Mucosa of descending colon (tissue), 3 donors: ENCODE measurements at regions not wholly inside any gene's neighbourhood (a gene's known extent, or its start where the extent isn't known, plus 50 kb on each side); places are given as distances from the start of the nearest gene placed in this dataset.
"Not testable (repeated sequence)": the region's sequence is repeated elsewhere in the genome, so short reads cannot be mapped to it uniquely, and the experiment has no call there.

ENCODE experiments used
- ATAC-seq: fragments of 200-7000 bp; cut with Tn5 transposase; one replicate; pipeline ENCODE4 v1.9.1; 2020; ENCODE audit warnings: mild to moderate bottlenecking, moderate library complexity
- DNase-seq, 3 donors: peaks; one replicate each; pipeline ENCODE4 v3.0.0-alpha.2; 2020
- H3K36me3 ChIP-seq: fragments of 200-600 bp; one replicate; pipeline ENCODE4 v1.8.0; 2021; ENCODE audit warnings: low read depth, mild to moderate bottlenecking
- H3K4me1 ChIP-seq: fragments of 200-600 bp; one replicate; pipeline ENCODE4 v1.8.0; 2021; ENCODE audit warnings: low read depth, mild to moderate bottlenecking
- H3K4me3 ChIP-seq: fragments of 200-600 bp; one replicate; pipeline ENCODE4 v1.8.0; 2021; ENCODE audit warnings: mild to moderate bottlenecking
- H3K9me3 ChIP-seq: fragments of 200-600 bp; one replicate; pipeline ENCODE4 v1.8.0; 2021; ENCODE audit warnings: mild to moderate bottlenecking
- intact Hi-C, 2 donors: fragments of 100-400 bp; cut with DNase I in 1 of 2; cut with micrococcal nuclease in 1 of 2; formaldehyde crosslinking; loops; one replicate each; pipeline versions ENCODE4 v1.11.0 to v1.11.1; 2022; cut with DNase I, micrococcal nuclease
- TF ChIP-seq, protein P1 (sequence below): fragments of 200-600 bp; IDR thresholded peaks from one replicate; pipeline ENCODE4 v1.8.0; 2022; ENCODE audit warnings: antibody characterized with exemption, mild to moderate bottlenecking
- donor health status: DM: no; HTN: no; CAD: no; lungs with moderate emphysema.
- donor health status: DM: no; HTN: no; CAD: no.
- donor health status: DM: no; HTN: yes; CAD: no.

DNA sequence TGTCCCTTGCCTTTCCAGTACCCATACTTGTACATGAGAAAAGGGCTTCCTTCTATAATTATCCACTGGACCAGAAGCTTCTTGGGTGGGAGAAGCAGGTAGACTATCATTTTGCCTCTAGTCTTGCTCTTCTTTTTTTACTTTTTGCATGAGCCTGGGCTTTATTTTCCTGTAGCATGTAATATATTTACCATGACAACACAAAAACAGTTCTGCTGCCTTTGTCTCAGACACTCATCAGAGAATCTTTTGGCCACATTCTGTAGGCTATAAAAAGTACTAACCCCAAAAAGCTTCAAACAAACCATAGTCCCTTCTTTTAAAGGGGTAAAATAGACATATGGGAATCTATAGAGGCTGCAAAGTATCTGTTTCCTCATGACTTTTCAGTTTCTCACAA, 339.2 kb upstream of the PIK3R1 start:
- Histone ChIP-seq H3K4me3 (no peak overlapping the region), H3K36me3 (no peaks in the 10 kb centered on the region), H3K9me3 (no peaks in the 10 kb centered on the region), H3K4me1 (peaks cover 12% of the 10 kb centered on the region)
- TF ChIP-seq, protein P1, sequence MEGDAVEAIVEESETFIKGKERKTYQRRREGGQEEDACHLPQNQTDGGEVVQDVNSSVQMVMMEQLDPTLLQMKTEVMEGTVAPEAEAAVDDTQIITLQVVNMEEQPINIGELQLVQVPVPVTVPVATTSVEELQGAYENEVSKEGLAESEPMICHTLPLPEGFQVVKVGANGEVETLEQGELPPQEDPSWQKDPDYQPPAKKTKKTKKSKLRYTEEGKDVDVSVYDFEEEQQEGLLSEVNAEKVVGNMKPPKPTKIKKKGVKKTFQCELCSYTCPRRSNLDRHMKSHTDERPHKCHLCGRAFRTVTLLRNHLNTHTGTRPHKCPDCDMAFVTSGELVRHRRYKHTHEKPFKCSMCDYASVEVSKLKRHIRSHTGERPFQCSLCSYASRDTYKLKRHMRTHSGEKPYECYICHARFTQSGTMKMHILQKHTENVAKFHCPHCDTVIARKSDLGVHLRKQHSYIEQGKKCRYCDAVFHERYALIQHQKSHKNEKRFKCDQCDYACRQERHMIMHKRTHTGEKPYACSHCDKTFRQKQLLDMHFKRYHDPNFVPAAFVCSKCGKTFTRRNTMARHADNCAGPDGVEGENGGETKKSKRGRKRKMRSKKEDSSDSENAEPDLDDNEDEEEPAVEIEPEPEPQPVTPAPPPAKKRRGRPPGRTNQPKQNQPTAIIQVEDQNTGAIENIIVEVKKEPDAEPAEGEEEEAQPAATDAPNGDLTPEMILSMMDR: no peak
- intact Hi-C loops: no loop called here
- ATAC-seq (no peak), DNase-seq (no peak)

- no peak for ATAC-seq
- intact Hi-C loops: no loop called here
- no peaks in the 10 kb centered on the region for H3K36me3 ChIP-seq
- TF ChIP-seq, protein P1: no peak
- no peak for DNase-seq
- H3K4me3 ChIP-seq: no peak overlapping the region
- H3K4me1 ChIP-seq: peaks cover 12% of the 10 kb centered on the region
- H3K9me3 ChIP-seq: no peaks in the 10 kb centered on the region
Measured at GRCh38 chr5:67875601-67876000, 340.0 kb upstream of the PIK3R1 start.

DNA sequence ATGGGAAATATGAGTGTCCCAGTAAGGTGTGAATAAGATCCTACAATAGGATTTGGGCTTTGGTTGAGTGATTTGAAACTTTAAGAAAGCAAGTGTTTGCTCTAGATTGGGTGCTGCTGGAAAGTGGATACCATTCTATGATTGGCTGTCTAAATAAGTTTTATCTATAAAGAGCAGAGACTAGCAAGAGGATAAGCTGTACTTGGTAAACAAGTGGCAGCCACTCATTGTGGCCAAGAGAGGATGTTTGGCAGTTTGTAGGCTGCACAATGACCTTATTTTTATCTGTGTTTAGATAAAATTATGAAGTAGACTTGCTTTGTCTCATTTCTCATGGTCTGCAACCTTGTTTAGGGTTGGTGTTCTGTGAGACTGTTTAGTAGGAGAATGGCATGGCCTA, 341.6 kb upstream of the PIK3R1 start:
- no peaks in the 10 kb centered on the region for H3K4me1 ChIP-seq
- H3K4me3 ChIP-seq: no peak overlapping the region
- H3K9me3 ChIP-seq: no peaks in the 10 kb centered on the region
- no peaks in the 10 kb centered on the region for H3K36me3 ChIP-seq
- TF ChIP-seq, protein P1: no peak
- no peak for DNase-seq
- ATAC-seq: no peak
- intact Hi-C loops: no loop called here

DNA sequence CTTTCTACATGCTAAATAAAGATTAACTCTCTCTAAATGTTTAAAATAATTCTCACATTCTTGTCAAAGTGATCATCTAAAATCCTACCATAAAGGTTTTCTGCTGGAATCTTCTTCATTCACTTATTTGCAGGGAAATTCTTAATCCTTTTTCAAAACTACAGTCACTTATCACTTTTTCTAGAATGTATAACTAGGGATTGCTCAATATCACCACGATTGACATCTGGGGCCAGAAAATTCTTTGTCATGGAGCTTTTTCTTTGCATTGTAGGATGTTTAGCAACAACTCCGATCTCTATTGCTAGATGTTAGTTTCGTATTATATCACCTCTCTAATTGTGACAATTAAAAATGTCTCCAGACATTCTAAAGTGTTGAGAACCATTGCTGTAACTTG, 344.9 kb upstream of the PIK3R1 start:
- TF ChIP-seq, protein P1: no peak
- DNase-seq: no peak
- Histone ChIP-seq H3K4me3 (no peak overlapping the region), H3K9me3 (no peaks in the 10 kb centered on the region), H3K4me1 (no peaks in the 10 kb centered on the region), H3K36me3 (no peaks in the 10 kb centered on the region)
- ATAC-seq: no peak
- intact Hi-C loops: no loop called here

DNA sequence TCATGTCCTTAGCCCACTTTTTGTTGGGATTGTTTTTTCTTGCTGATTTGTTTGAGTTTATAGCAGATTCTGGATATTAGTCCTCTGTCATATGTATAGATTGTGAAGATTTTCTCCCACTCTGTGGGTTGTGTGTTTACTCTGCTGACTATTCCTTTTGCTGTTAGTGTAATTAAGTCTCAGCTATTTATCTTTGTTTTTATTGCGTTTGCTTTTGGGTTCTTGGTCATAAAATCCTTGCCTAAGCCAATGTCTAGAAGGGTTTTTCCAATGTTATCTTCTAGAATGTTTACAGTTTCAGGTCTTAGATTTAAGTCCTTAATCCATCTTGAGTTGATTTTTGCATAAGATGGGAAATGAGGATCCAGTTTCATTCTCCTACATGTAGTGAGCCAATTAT, 351.2 kb upstream of the PIK3R1 start:
- H3K4me3 ChIP-seq, intact Hi-C loops, H3K4me1 ChIP-seq, H3K9me3 ChIP-seq, DNase-seq, ATAC-seq, H3K36me3 ChIP-seq: not testable (repeated sequence)

DNA sequence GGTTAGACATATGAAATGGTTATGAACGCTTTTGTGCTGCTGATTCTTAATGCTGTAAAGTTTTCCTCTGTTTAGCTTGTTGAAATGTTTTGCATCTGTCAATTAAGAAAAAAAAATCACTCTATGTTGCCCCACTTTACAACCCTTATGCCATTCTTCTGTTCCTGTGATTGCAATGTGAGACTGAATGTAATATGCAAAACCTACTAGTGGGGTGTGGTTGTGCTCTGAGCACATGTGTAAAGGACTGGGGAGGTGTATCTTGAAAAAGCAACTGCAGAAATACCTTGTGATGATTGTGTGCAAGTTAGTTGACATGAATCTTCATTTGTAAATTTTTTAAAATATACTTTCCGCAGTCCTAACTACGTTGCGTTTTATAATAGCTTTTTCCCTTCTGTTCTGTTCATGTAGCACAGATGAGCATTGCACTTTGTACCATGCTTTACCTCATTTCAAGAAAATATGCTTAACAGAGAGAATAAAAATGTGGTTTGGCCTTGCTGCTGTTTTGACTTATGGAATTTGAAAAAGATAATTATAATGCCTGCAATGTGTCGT, 357.0 kb upstream of the PIK3R1 start:
- ATAC-seq: peak; percentile 76
- peaks cover 2% of the 10 kb centered on the region for H3K9me3 ChIP-seq
- intact Hi-C loops: no loop called here
- no peaks in the 10 kb centered on the region for H3K36me3 ChIP-seq
- TF ChIP-seq, protein P1: no peak
- H3K4me1 ChIP-seq: no peaks in the 10 kb centered on the region
- DNase-seq: no peak
- no peak overlapping the region for H3K4me3 ChIP-seq
